GM08714 (cell line): ENCODE measurements at regions not wholly inside any gene's neighbourhood (a gene's known extent, or its start where the extent isn't known, plus 50 kb on each side); places are given as distances from the start of the nearest gene placed in this dataset.

Experiments
- H3K4me3 ChIP-seq: fragments of 200-500 bp; sonication (Bioruptor generic); 2 replicates; pipeline ENCODE4 v1.5.1; 2014; ENCODE audit warnings: mild to moderate bottlenecking, low read length, inconsistent platforms
- ZNF274 ChIP-seq: IDR thresholded peaks from 2 replicates; pipeline ENCODE4 v1.6.1; 2012; ENCODE audit warnings: mild to moderate bottlenecking, low read depth, low read length

- no peak overlapping the region for H3K4me3 ChIP-seq
- TF ChIP-seq ZNF274: no peak
Observed at GRCh38 chr19:31023038-31023437, 326.2 kb downstream of the TSHZ3 start.

GRCh38 chr19:31018936-31019335, 330.3 kb downstream of the TSHZ3 start:
- TF ChIP-seq ZNF274: no peak
- no peak overlapping the region for H3K4me3 ChIP-seq

- no peak overlapping the region for H3K4me3 ChIP-seq
- TF ChIP-seq ZNF274: no peak
Observed at GRCh38 chr19:31015778-31016177, 333.5 kb downstream of the TSHZ3 start.

- no peak for TF ChIP-seq ZNF274
- no peak overlapping the region for H3K4me3 ChIP-seq
Observed at GRCh38 chr19:31014668-31015067, 334.6 kb downstream of the TSHZ3 start.

- TF ChIP-seq ZNF274: no peak
- H3K4me3 ChIP-seq: no peak overlapping the region
Observed at GRCh38 chr19:31013384-31014020, 335.7 kb downstream of the TSHZ3 start.

- no peak overlapping the region for H3K4me3 ChIP-seq
- TF ChIP-seq ZNF274: no peak
Observed at GRCh38 chr19:31002518-31003244, 346.6 kb downstream of the TSHZ3 start.

- no peak overlapping the region for H3K4me3 ChIP-seq
- no peak for TF ChIP-seq ZNF274
Observed at GRCh38 chr19:31001991-31002390, 347.2 kb downstream of the TSHZ3 start.

- H3K4me3 ChIP-seq: no peak overlapping the region
- no peak for TF ChIP-seq ZNF274
Observed at GRCh38 chr19:31000913-31001312, 348.3 kb downstream of the TSHZ3 start.

GRCh38 chr19:30999726-31000125, 349.5 kb downstream of the TSHZ3 start:
- no peak for TF ChIP-seq ZNF274
- no peak overlapping the region for H3K4me3 ChIP-seq

- no peak for TF ChIP-seq ZNF274
- no peak overlapping the region for H3K4me3 ChIP-seq
Observed at GRCh38 chr19:30997222-30997621, 352.0 kb downstream of the TSHZ3 start.

- H3K4me3 ChIP-seq: no peak overlapping the region
- TF ChIP-seq ZNF274: no peak
Observed at GRCh38 chr19:30978639-30979038, 370.6 kb downstream of the TSHZ3 start.

- no peak overlapping the region for H3K4me3 ChIP-seq
- TF ChIP-seq ZNF274: no peak
Observed at GRCh38 chr19:30969591-30969990, 379.6 kb downstream of the TSHZ3 start.

GRCh38 chr19:30968841-30969399, 380.3 kb downstream of the TSHZ3 start:
- TF ChIP-seq ZNF274: no peak
- no peak overlapping the region for H3K4me3 ChIP-seq

GRCh38 chr19:30968210-30968609, 381.0 kb downstream of the TSHZ3 start:
- H3K4me3 ChIP-seq: no peak overlapping the region
- no peak for TF ChIP-seq ZNF274

- H3K4me3 ChIP-seq: no peak overlapping the region
- TF ChIP-seq ZNF274: no peak
Observed at GRCh38 chr19:30966486-30966885, 382.8 kb downstream of the TSHZ3 start.
